DND-41 (cell line): ENCODE measurements at regions not wholly inside any gene's neighbourhood (a gene's known extent, or its start where the extent isn't known, plus 50 kb on each side); places are given as distances from the start of the nearest gene placed in this dataset.

Experiments
- ATAC-seq: fragments of 200-7000 bp; cut with Tn5 transposase; 3 replicates; pipeline ENCODE4 v1.9.1; 2021; ENCODE audit warnings: low read depth; ENCODE audit not compliant: insufficient read depth
- DNase-seq: peaks from one replicate; pipeline ENCODE4 v3.0.0-alpha.2; 2020
- H2AFZ ChIP-seq: 2 replicates; pipeline ENCODE4 v1.6.0; 2012; ENCODE audit warnings: low read depth, low read length
- H3K27ac ChIP-seq: 2 replicates; pipeline ENCODE4 v1.5.1; 2012; ENCODE audit warnings: low read length, inconsistent platforms
- H3K27me3 ChIP-seq: fragments of 200-600 bp; sonication (generic); 2 replicates; pipeline ENCODE4 v1.6.0; 2012; ENCODE audit warnings: low read length, mild to moderate bottlenecking, inconsistent platforms; ENCODE audit not compliant: insufficient read depth, poor library complexity
- H3K36me3 ChIP-seq: 2 replicates; pipeline ENCODE4 v1.5.1; 2012; ENCODE audit warnings: low read length, inconsistent platforms; ENCODE audit not compliant: insufficient read depth
- H3K4me1 ChIP-seq: 2 replicates; pipeline ENCODE4 v1.5.1; 2012; ENCODE audit warnings: mild to moderate bottlenecking, low read length; ENCODE audit not compliant: insufficient read depth
- H3K4me2 ChIP-seq: 2 replicates; pipeline ENCODE4 v1.6.0; 2012; ENCODE audit warnings: mild to moderate bottlenecking, moderate library complexity, low read length, inconsistent platforms; ENCODE audit not compliant: insufficient read depth
- H3K4me3 ChIP-seq, 2 experiments: fragments of 200-600 bp in 1 of 2; shearing (Covaris generic) in 1 of 2; 2 replicates each; pipeline ENCODE4 v1.5.1; 2012 to 2016; ENCODE audit warnings: inconsistent platforms in 2 of 2, low read length in 2 of 2, mild to moderate bottlenecking in 2 of 2, low read depth in 1 of 2, moderate library complexity in 1 of 2
- H3K79me2 ChIP-seq: 2 replicates; pipeline ENCODE4 v1.6.0; 2012; ENCODE audit warnings: low read length, inconsistent platforms; ENCODE audit not compliant: insufficient read depth
- H3K9ac ChIP-seq: 2 replicates; pipeline ENCODE4 v1.6.0; 2012; ENCODE audit warnings: low read depth, mild to moderate bottlenecking, inconsistent platforms, low read length, moderate library complexity
- H3K9me3 ChIP-seq: 2 replicates; pipeline ENCODE4 v1.5.1; 2012; ENCODE audit warnings: low read length, moderate library complexity, mild to moderate bottlenecking, inconsistent platforms; ENCODE audit not compliant: insufficient read depth, severe bottlenecking
- H4K20me1 ChIP-seq: 2 replicates; pipeline ENCODE4 v1.6.0; 2012; ENCODE audit warnings: low read length; ENCODE audit not compliant: insufficient read depth
- CTCF ChIP-seq: IDR thresholded peaks from 2 replicates; pipeline ENCODE4 v1.5.1; 2012; ENCODE audit warnings: borderline replicate concordance, low read length, moderate library complexity, mild to moderate bottlenecking; ENCODE audit not compliant: poor library complexity, severe bottlenecking; ENCODE audit errors: extremely low read depth
- EZH2 ChIP-seq: IDR thresholded peaks from 3 replicates; pipeline ENCODE4 v1.6.1; 2012; ENCODE audit warnings: borderline replicate concordance, low read depth, mild to moderate bottlenecking, moderate library complexity, low read length, inconsistent platforms; ENCODE audit not compliant: severe bottlenecking

GRCh38 chr2:220147161-220148038 is 520.0 kb downstream of the SLC4A3 start:
- H3K9ac ChIP-seq, result no peak overlapping the region
- DNase-seq, result no peak

GRCh38 chr2:220148471-220149248 is 521.2 kb downstream of the SLC4A3 start:
- Histone ChIP-seq H3K79me2 (no peaks in the 10 kb centered on the region), H3K9ac (no peak overlapping the region), H3K4me2 (no peak overlapping the region), H2AFZ (no peak overlapping the region), H3K4me1 (no peaks in the 10 kb centered on the region), H3K27me3 (no peaks in the 10 kb centered on the region), H4K20me1 (no peaks in the 10 kb centered on the region), H3K27ac (no peak overlapping the region), H3K36me3 (no peaks in the 10 kb centered on the region), H3K4me3 (no peak overlapping the region), H3K9me3 (no peaks in the 10 kb centered on the region)
- ATAC-seq (no peak), DNase-seq (no peak)
- TF ChIP-seq CTCF (no peak), EZH2 (no peak)

More at GRCh38 chr2:220147161-220148038, 520.0 kb downstream of the SLC4A3 start:
- no peak overlapping the region for H2AFZ ChIP-seq
- H3K27ac ChIP-seq, result no peak overlapping the region
- no peak overlapping the region for H3K4me3 ChIP-seq
- H3K27me3 ChIP-seq, result no peaks in the 10 kb centered on the region
- H4K20me1 ChIP-seq, result no peaks in the 10 kb centered on the region
- H3K79me2 ChIP-seq, result no peaks in the 10 kb centered on the region
- H3K4me2 ChIP-seq, result no peak overlapping the region
- ATAC-seq, result no peak
- TF ChIP-seq CTCF, result no peak
- no peaks in the 10 kb centered on the region for H3K9me3 ChIP-seq
- no peaks in the 10 kb centered on the region for H3K4me1 ChIP-seq
- H3K36me3 ChIP-seq, result no peaks in the 10 kb centered on the region

- Histone ChIP-seq H4K20me1 (no peaks in the 10 kb centered on the region), H3K9me3 (no peaks in the 10 kb centered on the region)
- no peak for ATAC-seq
These were observed 523.9 kb downstream of the SLC4A3 start for GRCh38 chr2:220151341-220151740.

More at GRCh38 chr2:220151341-220151740, 523.9 kb downstream of the SLC4A3 start:
- Histone ChIP-seq H3K27ac (no peak overlapping the region), H3K4me3 (no peak overlapping the region), H2AFZ (no peak overlapping the region), H3K4me1 (no peaks in the 10 kb centered on the region), H3K79me2 (no peaks in the 10 kb centered on the region), H3K9ac (no peak overlapping the region), H3K27me3 (no peaks in the 10 kb centered on the region), H3K4me2 (no peak overlapping the region), H3K36me3 (no peaks in the 10 kb centered on the region)
- TF ChIP-seq CTCF (no peak), EZH2 (no peak)
- DNase-seq, result no peak
